ENCODE measurements at regions not wholly inside any gene's neighbourhood (a gene's known extent, or its start where the extent isn't known, plus 50 kb on each side); places are given as distances from the start of the nearest gene placed in this dataset.

DNA sequence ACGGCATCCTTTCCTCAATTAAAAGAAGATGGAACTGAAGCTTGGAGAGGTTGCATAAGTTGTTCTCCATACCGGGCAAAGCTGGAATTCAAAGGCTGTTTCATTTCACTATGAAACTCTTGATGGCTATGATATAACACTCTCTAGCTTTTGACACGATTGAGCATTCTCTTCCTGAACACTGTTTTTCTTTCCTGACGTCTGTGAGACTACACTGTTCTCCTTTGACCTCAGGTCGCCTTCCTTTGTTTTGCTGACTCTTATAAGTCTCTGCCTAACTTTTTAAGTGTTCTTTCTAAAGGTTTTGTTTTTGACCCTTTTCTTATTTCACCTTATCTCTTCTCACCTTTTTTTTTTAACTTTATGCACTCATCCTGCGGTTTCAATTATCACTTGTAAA lies 261.8 kb upstream of the LINC00305 start:
- FAIRE-seq (no peak), DNase-seq (no peak)
- H3K9me3 ChIP-seq (ENCODE audit: control insufficient read depth in 2 of 3, insufficient read depth in 1 of 3, low read length in 3 of 3): no peaks in the 10 kb centered on the region
- H3K27ac ChIP-seq (ENCODE audit: low read depth in 2 of 2, low read length in 2 of 2): no peak overlapping the region
- TF ChIP-seq, protein P1, sequence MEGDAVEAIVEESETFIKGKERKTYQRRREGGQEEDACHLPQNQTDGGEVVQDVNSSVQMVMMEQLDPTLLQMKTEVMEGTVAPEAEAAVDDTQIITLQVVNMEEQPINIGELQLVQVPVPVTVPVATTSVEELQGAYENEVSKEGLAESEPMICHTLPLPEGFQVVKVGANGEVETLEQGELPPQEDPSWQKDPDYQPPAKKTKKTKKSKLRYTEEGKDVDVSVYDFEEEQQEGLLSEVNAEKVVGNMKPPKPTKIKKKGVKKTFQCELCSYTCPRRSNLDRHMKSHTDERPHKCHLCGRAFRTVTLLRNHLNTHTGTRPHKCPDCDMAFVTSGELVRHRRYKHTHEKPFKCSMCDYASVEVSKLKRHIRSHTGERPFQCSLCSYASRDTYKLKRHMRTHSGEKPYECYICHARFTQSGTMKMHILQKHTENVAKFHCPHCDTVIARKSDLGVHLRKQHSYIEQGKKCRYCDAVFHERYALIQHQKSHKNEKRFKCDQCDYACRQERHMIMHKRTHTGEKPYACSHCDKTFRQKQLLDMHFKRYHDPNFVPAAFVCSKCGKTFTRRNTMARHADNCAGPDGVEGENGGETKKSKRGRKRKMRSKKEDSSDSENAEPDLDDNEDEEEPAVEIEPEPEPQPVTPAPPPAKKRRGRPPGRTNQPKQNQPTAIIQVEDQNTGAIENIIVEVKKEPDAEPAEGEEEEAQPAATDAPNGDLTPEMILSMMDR (IDR thresholded peaks at IDR 0.05; ENCODE audit: borderline replicate concordance, extremely low read depth, insufficient read depth): no peak
- intact Hi-C loops (cut with DNase I): no loop called here
- no peaks in the 10 kb centered on the region for H3K36me3 ChIP-seq (ENCODE audit: control insufficient read depth in 2 of 3, insufficient read depth in 3 of 3, low read length in 3 of 3)
- no peaks in the 10 kb centered on the region for H3K27me3 ChIP-seq (ENCODE audit: control insufficient read depth, insufficient read depth, low read length)
- no peaks in the 10 kb centered on the region for H3K4me1 ChIP-seq (ENCODE audit: control insufficient read depth in 2 of 3, insufficient read depth in 2 of 3, low read depth in 1 of 3, low read length in 3 of 3)
- no peak overlapping the region for H3K9ac ChIP-seq (ENCODE audit: low read length in 3 of 3)
- H3K4me3 ChIP-seq (ENCODE audit: low read length in 3 of 3): no peak overlapping the region

DNA sequence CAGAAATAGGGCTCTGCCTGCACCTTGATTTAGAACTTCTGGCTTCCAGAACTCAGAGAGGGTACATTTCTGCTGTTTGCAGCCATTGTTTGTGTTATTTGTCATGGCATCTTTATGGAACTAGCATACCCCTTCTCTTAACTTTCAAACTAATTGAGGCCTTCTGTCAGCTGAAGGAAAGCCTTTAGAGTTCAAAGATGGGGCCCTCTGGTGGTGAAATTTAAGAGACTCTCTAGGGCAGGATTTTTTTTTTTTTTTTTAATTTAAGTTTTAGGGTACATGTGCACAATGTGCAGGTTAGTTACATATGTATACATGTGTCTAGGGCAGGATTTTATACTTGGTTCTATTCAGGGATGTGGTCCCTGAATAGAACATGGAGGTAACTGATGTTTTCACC lies 260.6 kb upstream of the LINC00305 start:
- Histone ChIP-seq H3K27ac (ENCODE audit: low read depth in 2 of 2, low read length in 2 of 2) (no peak overlapping the region), H3K4me3 (ENCODE audit: low read length in 3 of 3) (no peak overlapping the region), H3K27me3 (ENCODE audit: control insufficient read depth, insufficient read depth, low read length) (no peaks in the 10 kb centered on the region), H3K9me3 (ENCODE audit: control insufficient read depth in 2 of 3, insufficient read depth in 1 of 3, low read length in 3 of 3) (no peaks in the 10 kb centered on the region), H3K36me3 (ENCODE audit: control insufficient read depth in 2 of 3, insufficient read depth in 3 of 3, low read length in 3 of 3) (no peaks in the 10 kb centered on the region), H3K4me1 (ENCODE audit: control insufficient read depth in 2 of 3, insufficient read depth in 2 of 3, low read depth in 1 of 3, low read length in 3 of 3) (no peaks in the 10 kb centered on the region), H3K9ac (ENCODE audit: low read length in 3 of 3) (no peak overlapping the region)
- TF ChIP-seq, protein P1 (IDR thresholded peaks at IDR 0.05; ENCODE audit: borderline replicate concordance, extremely low read depth, insufficient read depth): peak; percentile 19
- no peak for FAIRE-seq
- intact Hi-C loops (cut with DNase I): no loop called here
- peak in 2 of 5 donors; percentile 32 to 34 for DNase-seq

DNA sequence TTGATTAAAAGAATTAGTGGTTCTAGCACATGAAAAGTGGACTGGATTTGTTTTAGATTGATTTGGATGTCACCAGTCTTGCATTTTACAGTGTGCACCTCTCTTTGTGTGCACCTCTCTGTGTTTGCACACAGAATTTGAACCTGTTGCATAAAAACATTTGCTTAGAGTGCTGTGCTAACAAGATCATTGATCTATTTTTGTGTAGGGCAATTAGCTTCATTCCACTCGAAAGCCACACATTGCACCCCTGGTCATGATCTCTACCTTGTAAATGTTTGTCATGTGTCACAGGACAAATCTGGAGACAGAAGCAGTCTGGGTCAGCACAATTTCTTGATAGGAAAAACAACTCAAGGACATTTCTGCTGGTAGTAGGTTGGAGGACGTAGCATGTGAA lies 258.7 kb upstream of the LINC00305 start:
- Histone ChIP-seq H3K4me3 (ENCODE audit: low read length in 3 of 3) (no peak overlapping the region), H3K27ac (ENCODE audit: low read depth in 2 of 2, low read length in 2 of 2) (no peak overlapping the region), H3K9ac (ENCODE audit: low read length in 3 of 3) (no peak overlapping the region), H3K4me1 (ENCODE audit: control insufficient read depth in 2 of 3, insufficient read depth in 2 of 3, low read depth in 1 of 3, low read length in 3 of 3) (no peaks in the 10 kb centered on the region), H3K9me3 (ENCODE audit: control insufficient read depth in 2 of 3, insufficient read depth in 1 of 3, low read length in 3 of 3) (no peaks in the 10 kb centered on the region), H3K36me3 (ENCODE audit: control insufficient read depth in 2 of 3, insufficient read depth in 3 of 3, low read length in 3 of 3) (no peaks in the 10 kb centered on the region), H3K27me3 (ENCODE audit: control insufficient read depth, insufficient read depth, low read length) (no peaks in the 10 kb centered on the region)
- TF ChIP-seq, protein P1 (IDR thresholded peaks at IDR 0.05; ENCODE audit: borderline replicate concordance, extremely low read depth, insufficient read depth): no peak
- FAIRE-seq (no peak), DNase-seq (no peak)
- intact Hi-C loops (cut with DNase I): no loop called here

DNA sequence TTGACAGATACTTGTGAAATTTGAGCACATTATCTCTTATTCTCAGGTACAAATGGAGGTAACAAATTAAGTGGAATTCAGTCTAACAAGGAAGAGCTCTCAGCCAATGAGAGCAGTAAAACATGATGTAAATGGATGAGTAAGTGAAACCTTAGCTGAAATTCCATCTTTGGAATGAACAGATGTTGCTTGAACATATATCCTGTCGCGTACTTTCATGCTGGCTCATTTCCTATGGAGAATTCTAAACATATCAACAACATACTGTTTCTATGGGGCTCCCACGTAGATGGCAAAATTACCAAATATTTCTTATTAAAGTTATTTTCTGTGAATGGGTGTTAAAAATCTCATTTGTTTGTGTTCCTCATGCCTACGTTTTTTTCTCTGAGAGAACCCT lies 256.3 kb upstream of the LINC00305 start:
- DNase-seq: peak in 2 of 5 donors; percentile 24 to 37
- no peaks in the 10 kb centered on the region for H3K4me1 ChIP-seq (ENCODE audit: control insufficient read depth in 2 of 3, insufficient read depth in 2 of 3, low read depth in 1 of 3, low read length in 3 of 3)
- intact Hi-C loops (cut with DNase I): no loop called here
- no peaks in the 10 kb centered on the region for H3K27me3 ChIP-seq (ENCODE audit: control insufficient read depth, insufficient read depth, low read length)
- no peak overlapping the region for H3K9ac ChIP-seq (ENCODE audit: low read length in 3 of 3)
- H3K27ac ChIP-seq (ENCODE audit: low read depth in 2 of 2, low read length in 2 of 2): no peak overlapping the region
- H3K4me3 ChIP-seq (ENCODE audit: low read length in 3 of 3): no peak overlapping the region
- TF ChIP-seq, protein P1 (IDR thresholded peaks at IDR 0.05; ENCODE audit: borderline replicate concordance, extremely low read depth, insufficient read depth): no peak
- no peaks in the 10 kb centered on the region for H3K36me3 ChIP-seq (ENCODE audit: control insufficient read depth in 2 of 3, insufficient read depth in 3 of 3, low read length in 3 of 3)
- no peaks in the 10 kb centered on the region for H3K9me3 ChIP-seq (ENCODE audit: control insufficient read depth in 2 of 3, insufficient read depth in 1 of 3, low read length in 3 of 3)
- FAIRE-seq: no peak

All from kidney (tissue), 13 donors.